Fibroblast of lung (primary cell): ENCODE measurements at regions not wholly inside any gene's neighbourhood (a gene's known extent, or its start where the extent isn't known, plus 50 kb on each side); places are given as distances from the start of the nearest gene placed in this dataset.

Experiments
- DNase-seq, 2 donors: peaks; one replicate each; pipeline versions ENCODE4 v3.0.0 to v3.0.0-alpha.2; 2010; ENCODE audit warnings: low read depth in 2 of 2
- H2AFZ ChIP-seq: 2 replicates; pipeline ENCODE4 v1.5.1; 2012; ENCODE audit warnings: low read length, control low read depth, inconsistent platforms
- H3K27ac ChIP-seq: 2 replicates; pipeline ENCODE4 v1.5.1; 2011; ENCODE audit warnings: low read length, control low read depth; ENCODE audit not compliant: insufficient read depth
- H3K27me3 ChIP-seq: 2 replicates; pipeline ENCODE4 v1.5.1; 2011; ENCODE audit warnings: mild to moderate bottlenecking, low read length; ENCODE audit not compliant: control insufficient read depth, insufficient read depth
- H3K36me3 ChIP-seq: 2 replicates; pipeline ENCODE4 v1.5.1; 2011; ENCODE audit warnings: low read length; ENCODE audit not compliant: control insufficient read depth, insufficient read depth
- H3K4me1 ChIP-seq: 2 replicates; pipeline ENCODE4 v1.5.1; 2011; ENCODE audit warnings: low read length; ENCODE audit not compliant: control insufficient read depth, insufficient read depth; ENCODE audit errors: extremely low read depth
- H3K4me2 ChIP-seq: 2 replicates; pipeline ENCODE4 v1.5.1; 2011; ENCODE audit warnings: low read length, control low read depth; ENCODE audit not compliant: insufficient read depth; ENCODE audit errors: extremely low read depth
- H3K4me3 ChIP-seq, 4 experiments: fragments of 200-600 bp in 1 of 4; sonication (generic) in 1 of 4; replicated peaks in 1 of 4; 2 replicates each; pipeline ENCODE4 v1.5.1; 2011 to 2016; ENCODE audit warnings: low read length in 4 of 4, low read depth in 3 of 4, mild to moderate bottlenecking in 3 of 4, control low read depth in 2 of 4, inconsistent platforms in 1 of 4, mixed read lengths in 1 of 4; ENCODE audit not compliant: insufficient read depth in 1 of 4; ENCODE audit errors: control extremely low read depth in 1 of 4
- H3K79me2 ChIP-seq: 2 replicates; pipeline ENCODE4 v1.5.1; 2012; ENCODE audit warnings: mild to moderate bottlenecking, low read length, inconsistent platforms; ENCODE audit not compliant: control insufficient read depth, insufficient read depth
- H3K9ac ChIP-seq: 2 replicates; pipeline ENCODE4 v1.5.1; 2011; ENCODE audit warnings: mild to moderate bottlenecking, low read length, control low read depth; ENCODE audit not compliant: insufficient read depth
- H3K9me3 ChIP-seq: 2 replicates; pipeline ENCODE4 v1.5.1; 2012; ENCODE audit warnings: low read depth, low read length; ENCODE audit not compliant: control insufficient read depth, insufficient read depth
- H4K20me1 ChIP-seq: 2 replicates; pipeline ENCODE4 v1.5.1; 2011; ENCODE audit warnings: low read length; ENCODE audit not compliant: control insufficient read depth, insufficient read depth; ENCODE audit errors: extremely low read depth
- EZH2 ChIP-seq: IDR thresholded peaks from 2 replicates; pipeline ENCODE4 v1.5.1; 2012; ENCODE audit warnings: low read length, control low read depth, mild to moderate bottlenecking; ENCODE audit errors: missing control alignments
- TF ChIP-seq, protein P1 (sequence below), 2 donors: IDR thresholded peaks in 1 of 2; conservative IDR thresholded peaks in 1 of 2; 1 replicate in 1 of 2; 2 replicates in 1 of 2; pipeline ENCODE4 v1.5.1; 2011 to 2012; ENCODE audit warnings: low read length in 2 of 2, control low read depth in 1 of 2, inconsistent platforms in 1 of 2, low read depth in 1 of 2, mild to moderate bottlenecking in 1 of 2

DNA sequence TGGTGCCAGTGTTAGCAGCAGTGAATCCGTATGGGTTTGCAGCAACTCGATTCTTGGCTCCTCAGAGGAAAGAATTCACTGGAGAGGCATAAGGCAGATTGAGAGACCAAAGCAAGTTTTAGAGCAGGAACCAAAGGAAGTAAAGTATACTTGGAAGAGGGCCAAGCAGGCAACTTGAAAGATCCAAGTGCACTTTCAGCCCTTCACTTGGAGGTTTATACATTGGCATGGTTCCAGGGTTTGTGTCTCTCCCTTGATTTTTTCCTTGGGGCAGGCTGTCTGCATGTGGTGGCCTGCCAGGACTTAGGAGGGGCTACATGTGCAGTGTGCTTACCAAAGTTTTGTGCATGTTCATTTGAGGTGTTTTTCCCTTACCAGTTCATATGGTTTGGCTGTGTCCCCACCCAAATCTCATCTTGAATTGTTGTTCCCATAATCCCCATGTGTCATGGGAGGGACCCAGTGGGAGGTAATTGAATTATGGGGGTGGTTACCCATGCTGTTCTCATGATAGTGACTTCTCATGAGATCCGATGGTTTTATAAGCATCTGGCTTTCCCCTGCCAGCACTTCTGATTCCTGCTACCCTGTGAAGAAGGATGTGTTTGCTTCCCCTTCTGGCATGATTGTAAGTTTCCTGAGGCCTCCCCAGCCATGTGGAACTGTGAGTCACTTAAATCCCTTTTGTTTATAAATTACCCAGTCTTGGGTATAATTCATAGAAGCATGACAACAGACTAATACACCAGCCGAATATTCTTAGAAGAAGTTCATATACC lies 86.2 kb upstream of the TSPAN5 start:
- no peak for TF ChIP-seq EZH2
- TF ChIP-seq, protein P1, sequence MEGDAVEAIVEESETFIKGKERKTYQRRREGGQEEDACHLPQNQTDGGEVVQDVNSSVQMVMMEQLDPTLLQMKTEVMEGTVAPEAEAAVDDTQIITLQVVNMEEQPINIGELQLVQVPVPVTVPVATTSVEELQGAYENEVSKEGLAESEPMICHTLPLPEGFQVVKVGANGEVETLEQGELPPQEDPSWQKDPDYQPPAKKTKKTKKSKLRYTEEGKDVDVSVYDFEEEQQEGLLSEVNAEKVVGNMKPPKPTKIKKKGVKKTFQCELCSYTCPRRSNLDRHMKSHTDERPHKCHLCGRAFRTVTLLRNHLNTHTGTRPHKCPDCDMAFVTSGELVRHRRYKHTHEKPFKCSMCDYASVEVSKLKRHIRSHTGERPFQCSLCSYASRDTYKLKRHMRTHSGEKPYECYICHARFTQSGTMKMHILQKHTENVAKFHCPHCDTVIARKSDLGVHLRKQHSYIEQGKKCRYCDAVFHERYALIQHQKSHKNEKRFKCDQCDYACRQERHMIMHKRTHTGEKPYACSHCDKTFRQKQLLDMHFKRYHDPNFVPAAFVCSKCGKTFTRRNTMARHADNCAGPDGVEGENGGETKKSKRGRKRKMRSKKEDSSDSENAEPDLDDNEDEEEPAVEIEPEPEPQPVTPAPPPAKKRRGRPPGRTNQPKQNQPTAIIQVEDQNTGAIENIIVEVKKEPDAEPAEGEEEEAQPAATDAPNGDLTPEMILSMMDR (conservative IDR thresholded peaks at IDR 0.05 in 1 of 2, IDR thresholded peaks at IDR 0.05 in 1 of 2; ENCODE audit: low read depth in 1 of 2, low read length in 2 of 2) = no peak
- no peak overlapping the region for H3K4me2 ChIP-seq
- H2AFZ ChIP-seq = no peak overlapping the region
- H3K9ac ChIP-seq = no peak overlapping the region
- H3K9me3 ChIP-seq = no peaks in the 10 kb centered on the region
- no peak overlapping the region for H3K27ac ChIP-seq
- H4K20me1 ChIP-seq = no peaks in the 10 kb centered on the region
- no peaks in the 10 kb centered on the region for H3K79me2 ChIP-seq
- H3K4me1 ChIP-seq = no peaks in the 10 kb centered on the region
- DNase-seq = no peak
- H3K27me3 ChIP-seq = peaks cover 2% of the 10 kb centered on the region
- no peaks in the 10 kb centered on the region for H3K36me3 ChIP-seq
- no peak overlapping the region for H3K4me3 ChIP-seq

DNA sequence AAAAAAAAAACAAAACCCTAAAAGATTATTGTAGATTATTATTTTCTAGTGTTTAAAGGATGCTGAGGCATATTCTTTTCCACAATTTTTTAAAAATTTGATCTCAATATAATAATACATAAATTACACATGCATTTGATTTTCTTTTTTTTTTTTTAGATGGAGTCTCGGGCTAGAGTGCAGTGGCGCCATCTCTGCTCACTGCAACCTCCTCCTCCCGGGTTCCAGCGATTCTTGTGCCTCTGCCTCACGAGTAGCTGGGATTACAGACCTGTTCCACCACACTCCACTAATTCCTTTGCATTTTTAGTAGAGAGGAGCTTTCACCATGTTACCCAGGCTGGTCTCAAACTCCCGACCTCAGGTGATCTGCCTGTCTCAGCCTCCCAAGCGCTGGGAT lies 83.5 kb upstream of the TSPAN5 start:
- Histone ChIP-seq H3K79me2 (no peaks in the 10 kb centered on the region), H3K9ac (no peak overlapping the region), H3K4me1 (no peaks in the 10 kb centered on the region), H3K36me3 (no peaks in the 10 kb centered on the region), H3K27me3 (peaks cover 2% of the 10 kb centered on the region), H3K4me2 (no peak overlapping the region), H4K20me1 (no peaks in the 10 kb centered on the region), H3K27ac (no peak overlapping the region), H3K4me3 (no peak overlapping the region), H3K9me3 (no peaks in the 10 kb centered on the region), H2AFZ (no peak overlapping the region)
- no peak for DNase-seq
- TF ChIP-seq, protein P1 (conservative IDR thresholded peaks at IDR 0.05 in 1 of 2, IDR thresholded peaks at IDR 0.05 in 1 of 2; ENCODE audit: low read depth in 1 of 2, low read length in 2 of 2) = no peak
- no peak for TF ChIP-seq EZH2

DNA sequence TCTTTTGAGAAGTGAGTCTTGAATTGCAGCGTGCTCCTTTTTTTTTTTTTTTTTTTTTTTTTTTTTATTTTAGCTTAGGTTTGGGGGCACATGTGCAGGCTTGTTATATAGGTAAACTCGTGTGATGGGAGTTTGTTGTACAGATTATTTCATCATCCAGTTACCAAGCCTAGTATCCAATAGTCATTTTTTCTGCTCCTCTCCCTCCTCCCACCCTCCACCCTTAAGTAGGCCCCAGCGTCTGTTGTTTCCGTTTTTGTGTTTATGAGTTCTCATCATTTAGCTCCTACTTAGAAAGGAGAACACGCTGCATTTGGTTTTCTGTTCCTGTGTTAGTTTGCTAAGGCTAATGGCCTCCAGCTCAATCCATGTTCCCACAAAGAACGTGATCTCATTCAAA lies 81.3 kb upstream of the TSPAN5 start:
- H3K36me3 ChIP-seq = no peaks in the 10 kb centered on the region
- peaks cover 2% of the 10 kb centered on the region for H3K27me3 ChIP-seq
- H3K9ac ChIP-seq = no peak overlapping the region
- H3K4me2 ChIP-seq = no peak overlapping the region
- no peak overlapping the region for H3K27ac ChIP-seq
- H3K79me2 ChIP-seq = no peaks in the 10 kb centered on the region
- H3K4me1 ChIP-seq = no peaks in the 10 kb centered on the region
- no peak overlapping the region for H3K4me3 ChIP-seq
- no peaks in the 10 kb centered on the region for H4K20me1 ChIP-seq
- TF ChIP-seq, protein P1 (conservative IDR thresholded peaks at IDR 0.05 in 1 of 2, IDR thresholded peaks at IDR 0.05 in 1 of 2; ENCODE audit: low read depth in 1 of 2, low read length in 2 of 2) = no peak
- TF ChIP-seq EZH2 = no peak
- DNase-seq = peak in 1 of 2 donors; percentile 31
- H2AFZ ChIP-seq = no peak overlapping the region
- H3K9me3 ChIP-seq = no peaks in the 10 kb centered on the region
